GM23338 (cell line): ENCODE measurements at regions not wholly inside any gene's neighbourhood (a gene's known extent, or its start where the extent isn't known, plus 50 kb on each side); places are given as distances from the start of the nearest gene placed in this dataset.

Experiments
- ATAC-seq: fragments of 200-7000 bp; cut with Tn5 transposase; 3 replicates; pipeline ENCODE4 v1.9.1; 2020
- DNase-seq: peaks from one replicate; pipeline ENCODE4 v3.0.0-alpha.2; 2015; ENCODE audit warnings: low spot score
- H2AFZ ChIP-seq: fragments of 200-600 bp; sonication (generic); 2 replicates; pipeline ENCODE4 v1.8.0; 2016; ENCODE audit warnings: antibody characterized with exemption, mild to moderate bottlenecking, moderate library complexity
- H3F3A ChIP-seq: fragments of 200-600 bp; sonication (generic); replicated peaks from 2 replicates; pipeline ENCODE4 v1.8.0; 2017; ENCODE audit warnings: antibody characterized with exemption, mixed run types, low read depth
- H3K27ac ChIP-seq: fragments of 200-600 bp; sonication (generic); 2 replicates; pipeline ENCODE4 v1.6.1; 2016; ENCODE audit warnings: low read depth
- H3K27me3 ChIP-seq: fragments of 200-600 bp; sonication (generic); 2 replicates; pipeline ENCODE4 v1.8.0; 2016; ENCODE audit warnings: mild to moderate bottlenecking, mixed run types, moderate library complexity; ENCODE audit not compliant: insufficient read depth
- H3K36me3 ChIP-seq: fragments of 200-600 bp; sonication (generic); 2 replicates; pipeline ENCODE4 v1.8.0; 2016; ENCODE audit warnings: mild to moderate bottlenecking; ENCODE audit not compliant: insufficient read depth
- H3K4me1 ChIP-seq: fragments of 200-600 bp; sonication (generic); 2 replicates; pipeline ENCODE4 v1.8.0; 2016; ENCODE audit warnings: mild to moderate bottlenecking, moderate library complexity; ENCODE audit not compliant: insufficient read depth
- H3K4me2 ChIP-seq: fragments of 200-600 bp; sonication (generic); 2 replicates; pipeline ENCODE4 v1.7.1; 2017; ENCODE audit warnings: mixed run types
- H3K4me3 ChIP-seq: fragments of 200-600 bp; sonication (generic); 2 replicates; pipeline ENCODE4 v1.6.1; 2016; ENCODE audit warnings: mixed run types
- H3K79me2 ChIP-seq: fragments of 200-600 bp; sonication (generic); replicated peaks from 2 replicates; pipeline ENCODE4 v1.8.0; 2017; ENCODE audit warnings: mild to moderate bottlenecking; ENCODE audit not compliant: insufficient read depth
- H3K9me2 ChIP-seq: fragments of 200-600 bp; sonication (generic); 2 replicates; pipeline ENCODE4 v1.8.0; 2017; ENCODE audit not compliant: insufficient read depth
- H4K20me1 ChIP-seq: fragments of 200-600 bp; sonication (generic); replicated peaks from 2 replicates; pipeline ENCODE4 v1.8.0; 2017; ENCODE audit warnings: mild to moderate bottlenecking; ENCODE audit not compliant: insufficient read depth
- H3K27ac Mint-ChIP-seq: 2 replicates; pipeline ENCODE4 v1.8.0; 2020; ENCODE audit warnings: inconsistent platforms, mild to moderate bottlenecking, moderate library complexity, mixed read lengths
- H3K27me3 Mint-ChIP-seq: 3 replicates; pipeline ENCODE4 v1.8.0; 2022; ENCODE audit warnings: low read depth, mild to moderate bottlenecking, moderate library complexity, mixed read lengths, inconsistent platforms; ENCODE audit not compliant: insufficient read depth, poor library complexity
- H3K36me3 Mint-ChIP-seq: 3 replicates; pipeline ENCODE4 v1.8.0; 2021; ENCODE audit warnings: low read depth, mild to moderate bottlenecking, inconsistent platforms, moderate library complexity, mixed read lengths
- H3K4me1 Mint-ChIP-seq: 3 replicates; pipeline ENCODE4 v1.8.0; 2020; ENCODE audit warnings: mild to moderate bottlenecking, inconsistent platforms, mixed read lengths
- H3K4me3 Mint-ChIP-seq: 3 replicates; pipeline ENCODE4 v1.8.0; 2021; ENCODE audit warnings: moderate library complexity, mild to moderate bottlenecking, inconsistent platforms, mixed read lengths
- H3K9me3 Mint-ChIP-seq: 3 replicates; pipeline ENCODE4 v1.8.0; 2020; ENCODE audit warnings: moderate library complexity, mild to moderate bottlenecking, inconsistent platforms, mixed read lengths
- CREB1 ChIP-seq: fragments of 250-450 bp; sonication (Bioruptor Pico); IDR thresholded peaks from 2 replicates; pipeline ENCODE4 v1.5.0; 2020; ENCODE audit warnings: low read depth, mild to moderate bottlenecking, moderate library complexity
- CTCF ChIP-seq, 2 experiments: fragments of 200-600 bp in 1 of 2; sonication (generic) in 1 of 2; conservative IDR thresholded peaks; 2 replicates each; pipeline versions ENCODE4 v1.5.1 to v1.6.1; 2016 to 2017; ENCODE audit warnings: antibody characterized with exemption in 2 of 2, low read depth in 2 of 2, mild to moderate bottlenecking in 2 of 2, moderate library complexity in 1 of 2
- ETS1 ChIP-seq: IDR thresholded peaks from 2 replicates; pipeline ENCODE4 v1.6.1; 2016; ENCODE audit warnings: antibody characterized with exemption
- EZH2 ChIP-seq: fragments of 200-600 bp; sonication (generic); IDR thresholded peaks from one replicate; pipeline ENCODE4 v1.8.0; 2017; ENCODE audit warnings: antibody characterized with exemption, mild to moderate bottlenecking, low read depth; ENCODE audit not compliant: unreplicated experiment
- EZH2phosphoT487 ChIP-seq: fragments of 200-600 bp; sonication (generic); IDR thresholded peaks from one replicate; pipeline ENCODE4 v1.8.1; 2018; ENCODE audit warnings: antibody characterized with exemption; ENCODE audit not compliant: unreplicated experiment
- JUNB ChIP-seq: IDR thresholded peaks from one replicate; pipeline ENCODE4 v1.6.1; 2016; ENCODE audit warnings: antibody characterized with exemption; ENCODE audit not compliant: unreplicated experiment
- NANOG ChIP-seq: IDR thresholded peaks from 2 replicates; pipeline ENCODE4 v1.6.1; 2016; ENCODE audit warnings: antibody characterized with exemption, borderline replicate concordance
- POLR2AphosphoS5 ChIP-seq: IDR thresholded peaks from 2 replicates; pipeline ENCODE4 v1.6.1; 2016; ENCODE audit warnings: antibody characterized with exemption, low read depth
- REST ChIP-seq: IDR thresholded peaks from one replicate; pipeline ENCODE4 v1.6.1; 2018; ENCODE audit warnings: antibody characterized with exemption; ENCODE audit not compliant: unreplicated experiment
- STAT1 ChIP-seq: IDR thresholded peaks from one replicate; pipeline ENCODE4 v1.6.1; 2016; ENCODE audit warnings: antibody characterized with exemption; ENCODE audit not compliant: unreplicated experiment
- ZNF114 ChIP-seq: fragments of 250-450 bp; sonication (Bioruptor Pico); IDR thresholded peaks from 2 replicates; pipeline ENCODE4 v1.5.0; 2020; ENCODE audit warnings: mild to moderate bottlenecking, moderate library complexity
- ZNF462 ChIP-seq: fragments of 250-450 bp; sonication (Bioruptor Pico); IDR thresholded peaks from 2 replicates; pipeline ENCODE4 v1.5.0; 2020; ENCODE audit warnings: mild to moderate bottlenecking, moderate library complexity

GRCh38 chr15:85874236-85874635, 79.5 kb upstream of the KLHL25 start:
- no peak overlapping the region for H3K4me3 Mint-ChIP-seq
- no peaks in the 10 kb centered on the region; the same call in 1 of the 2 replicates for H4K20me1 ChIP-seq
- no peaks in the 10 kb centered on the region for H3F3A ChIP-seq
- H3K27me3 Mint-ChIP-seq: peaks cover 6% of the 10 kb centered on the region
- no peak overlapping the region for H3K27ac Mint-ChIP-seq
- H3K4me1 Mint-ChIP-seq: no peaks in the 10 kb centered on the region
- no peaks in the 10 kb centered on the region for H3K9me2 ChIP-seq
- H3K4me1 ChIP-seq: no peaks in the 10 kb centered on the region
- H3K79me2 ChIP-seq: no peaks in the 10 kb centered on the region
- no peaks in the 10 kb centered on the region for H3K27me3 ChIP-seq
- H3K36me3 ChIP-seq: no peaks in the 10 kb centered on the region
- no peak for DNase-seq
- no peak for ATAC-seq
- H3K4me3 ChIP-seq: no peak overlapping the region
- H3K27ac ChIP-seq: no peak overlapping the region
- no peaks in the 10 kb centered on the region for H3K9me3 Mint-ChIP-seq
- no peak overlapping the region for H3K4me2 ChIP-seq
- TF ChIP-seq EZH2phosphoT487 (no peak), CTCF (conservative IDR thresholded peaks at IDR 0.05; ENCODE audit: low read depth in 2 of 2) (no peak), ZNF462 (CRISPR knock-in tag) (no peak), CREB1 (CRISPR knock-in tag) (no peak), POLR2AphosphoS5 (no peak), STAT1 (no peak), JUNB (no peak), EZH2 (no peak), ZNF114 (no peak), NANOG (no peak), REST (no peak), ETS1 (no peak)
- H2AFZ ChIP-seq: no peak overlapping the region
- no peaks in the 10 kb centered on the region for H3K36me3 Mint-ChIP-seq
